HG03097 (cell line): ENCODE measurements at regions not wholly inside any gene's neighbourhood (a gene's known extent, or its start where the extent isn't known, plus 50 kb on each side); places are given as distances from the start of the nearest gene placed in this dataset.

ENCODE experiments used
- ATAC-seq: cut with Tn5 transposase; IDR thresholded peaks from one replicate; pipeline ENCODE4 v1.9.1; 2021; ENCODE audit not compliant: unreplicated experiment, low FRiP score

GRCh38 chr5:86765778-86766502 lies 148.2 kb downstream of the COX7C start:
- no peak for ATAC-seq

- no peak for ATAC-seq
Measured at GRCh38 chr5:86768699-86769202, 151.0 kb downstream of the COX7C start.

- ATAC-seq, result no peak
Measured at GRCh38 chr5:86780018-86780417, 162.3 kb downstream of the COX7C start.

- no peak for ATAC-seq
Measured at GRCh38 chr5:86786955-86787354, 169.2 kb downstream of the COX7C start.

- ATAC-seq, result no peak
Measured at GRCh38 chr5:86795659-86796058, 177.9 kb downstream of the COX7C start.

- no peak for ATAC-seq
Measured at GRCh38 chr5:86797677-86798076, 179.9 kb downstream of the COX7C start.

- ATAC-seq, result no peak
Measured at GRCh38 chr5:86806206-86806605, 188.5 kb downstream of the COX7C start.

GRCh38 chr5:86807046-86808031 lies 189.6 kb downstream of the COX7C start:
- ATAC-seq, result no peak

- ATAC-seq, result no peak
Measured at GRCh38 chr5:86814315-86814714, 196.6 kb downstream of the COX7C start.

- ATAC-seq, result no peak
Measured at GRCh38 chr5:86814907-86815306, 197.2 kb downstream of the COX7C start.

- no peak for ATAC-seq
Measured at GRCh38 chr5:86824637-86825036, 206.9 kb downstream of the COX7C start.

- ATAC-seq, result no peak
Measured at GRCh38 chr5:86831128-86831527, 213.4 kb downstream of the COX7C start.

- no peak for ATAC-seq
Measured at GRCh38 chr5:86833868-86834267, 216.1 kb downstream of the COX7C start.

GRCh38 chr5:86837610-86838009 lies 219.9 kb downstream of the COX7C start:
- ATAC-seq, result no peak

GRCh38 chr5:86838083-86838482 lies 220.3 kb downstream of the COX7C start:
- no peak for ATAC-seq

GRCh38 chr5:86841000-86841644 lies 223.4 kb downstream of the COX7C start:
- no peak for ATAC-seq

GRCh38 chr5:86858442-86858841 lies 240.7 kb downstream of the COX7C start:
- no peak for ATAC-seq

- ATAC-seq, result no peak
Measured at GRCh38 chr5:86861512-86861911, 243.8 kb downstream of the COX7C start.

- ATAC-seq, result no peak
Measured at GRCh38 chr5:86862093-86862492, 244.4 kb downstream of the COX7C start.

- no peak for ATAC-seq
Measured at GRCh38 chr5:86864051-86864450, 246.3 kb downstream of the COX7C start.

GRCh38 chr5:86865256-86865785 lies 247.6 kb downstream of the COX7C start:
- ATAC-seq, result no peak
